ENCODE measurements at regions not wholly inside any gene's neighbourhood (a gene's known extent, or its start where the extent isn't known, plus 50 kb on each side); places are given as distances from the start of the nearest gene placed in this dataset.

DNA sequence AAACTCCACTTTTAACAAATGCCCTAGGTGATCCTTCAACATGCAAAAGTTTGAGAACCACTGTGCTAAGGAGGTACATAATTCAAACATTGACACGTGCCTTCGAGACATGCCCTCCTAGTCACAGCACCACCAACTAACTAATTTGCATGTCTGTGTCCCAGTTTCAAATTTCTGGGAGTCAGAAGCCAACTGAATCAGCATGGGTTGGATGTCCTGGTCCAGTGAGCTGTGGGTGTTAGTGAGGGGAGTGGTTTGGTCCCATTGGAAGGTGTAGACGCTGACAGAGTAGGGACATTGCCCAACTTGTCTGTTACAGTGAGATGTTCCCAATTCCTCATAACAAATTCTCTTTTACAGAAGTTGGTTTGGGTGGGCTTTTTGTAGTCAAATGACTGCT lies 67.3 kb upstream of the ADPGK start:
- TF ChIP-seq, protein P1, sequence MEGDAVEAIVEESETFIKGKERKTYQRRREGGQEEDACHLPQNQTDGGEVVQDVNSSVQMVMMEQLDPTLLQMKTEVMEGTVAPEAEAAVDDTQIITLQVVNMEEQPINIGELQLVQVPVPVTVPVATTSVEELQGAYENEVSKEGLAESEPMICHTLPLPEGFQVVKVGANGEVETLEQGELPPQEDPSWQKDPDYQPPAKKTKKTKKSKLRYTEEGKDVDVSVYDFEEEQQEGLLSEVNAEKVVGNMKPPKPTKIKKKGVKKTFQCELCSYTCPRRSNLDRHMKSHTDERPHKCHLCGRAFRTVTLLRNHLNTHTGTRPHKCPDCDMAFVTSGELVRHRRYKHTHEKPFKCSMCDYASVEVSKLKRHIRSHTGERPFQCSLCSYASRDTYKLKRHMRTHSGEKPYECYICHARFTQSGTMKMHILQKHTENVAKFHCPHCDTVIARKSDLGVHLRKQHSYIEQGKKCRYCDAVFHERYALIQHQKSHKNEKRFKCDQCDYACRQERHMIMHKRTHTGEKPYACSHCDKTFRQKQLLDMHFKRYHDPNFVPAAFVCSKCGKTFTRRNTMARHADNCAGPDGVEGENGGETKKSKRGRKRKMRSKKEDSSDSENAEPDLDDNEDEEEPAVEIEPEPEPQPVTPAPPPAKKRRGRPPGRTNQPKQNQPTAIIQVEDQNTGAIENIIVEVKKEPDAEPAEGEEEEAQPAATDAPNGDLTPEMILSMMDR (conservative IDR thresholded peaks at IDR 0.05 in 1 of 2, IDR thresholded peaks at IDR 0.05 in 1 of 2; ENCODE audit: low read depth in 1 of 2, low read length in 2 of 2): no peak
- TF ChIP-seq EZH2 (IDR thresholded peaks at IDR 0.05; ENCODE audit: low read length, missing control alignments): no peak
